HG03060 (cell line): ENCODE measurements at regions not wholly inside any gene's neighbourhood (a gene's known extent, or its start where the extent isn't known, plus 50 kb on each side); places are given as distances from the start of the nearest gene placed in this dataset.
"Not testable (repeated sequence)": the region's sequence is repeated elsewhere in the genome, so short reads cannot be mapped to it uniquely, and the experiment has no call there.

Source experiments
- ATAC-seq: cut with Tn5 transposase; IDR thresholded peaks from one replicate; pipeline ENCODE4 v1.9.1; 2021; ENCODE audit warnings: low read depth, moderate number of reproducible peaks; ENCODE audit not compliant: unreplicated experiment

DNA sequence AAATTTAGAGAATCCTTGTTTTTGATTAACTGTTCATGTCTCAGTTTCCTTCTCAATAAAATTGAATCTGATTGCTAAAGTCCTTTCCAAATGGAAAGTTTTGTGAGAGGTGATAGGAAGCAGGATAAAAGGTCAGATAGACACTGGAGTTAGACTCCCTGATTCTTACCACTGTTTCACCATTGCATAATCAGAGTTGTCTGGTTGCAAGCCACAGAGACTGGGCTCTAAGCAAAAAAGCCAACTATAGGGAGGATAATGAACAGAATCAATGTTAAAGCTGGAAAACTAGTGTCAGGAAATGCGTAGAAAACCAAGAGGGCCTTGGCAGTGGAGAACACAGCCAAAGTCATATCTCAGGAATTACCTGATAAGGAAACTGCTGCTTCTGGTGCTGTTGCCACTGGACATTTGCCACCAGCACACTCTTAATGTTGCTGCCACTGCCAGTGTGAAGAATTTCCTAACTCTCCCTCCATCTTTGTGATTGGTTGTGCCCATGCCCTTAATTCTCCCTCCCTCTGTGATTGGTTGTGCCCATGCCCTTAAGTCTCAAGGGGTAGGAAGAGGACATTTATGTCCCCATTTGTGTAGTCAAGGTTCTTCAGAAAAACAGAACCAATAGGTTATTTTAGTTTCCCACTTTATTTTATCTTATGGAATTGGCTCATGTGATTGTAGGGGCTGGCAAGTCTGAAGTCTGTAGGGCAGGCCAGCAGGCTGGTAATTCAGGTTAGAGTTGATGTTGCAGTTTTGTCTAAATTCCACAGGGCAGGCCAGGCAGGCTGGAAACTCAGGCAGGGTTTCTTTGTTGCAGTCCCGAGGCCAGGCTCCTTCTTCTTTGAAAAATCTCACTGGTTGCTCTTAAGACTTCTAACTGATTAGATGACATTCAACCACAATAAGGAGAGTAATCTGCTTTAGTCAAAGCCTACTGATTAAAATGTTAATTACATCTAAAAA is 639.0 kb downstream of the REEP3 start:
- no peak for ATAC-seq

DNA sequence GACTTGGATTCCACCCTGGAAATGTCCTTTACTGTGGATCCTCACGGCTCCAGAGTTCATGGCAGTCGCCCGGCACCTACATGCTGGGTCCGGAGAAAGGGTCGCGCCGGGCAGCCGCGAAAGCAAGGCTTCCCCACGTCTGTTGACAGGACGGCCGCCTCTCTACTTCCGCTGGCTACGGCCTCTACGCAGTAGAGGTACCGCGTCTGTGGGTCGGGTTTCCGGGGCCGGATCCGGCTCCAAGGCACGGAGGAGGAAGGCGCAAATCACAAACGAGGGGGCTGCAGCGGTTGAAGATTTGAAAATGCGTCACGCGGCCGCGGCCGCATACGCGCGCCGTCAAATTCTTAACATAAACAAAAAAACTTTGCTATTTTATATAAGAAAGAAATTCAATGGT is 649.6 kb downstream of the REEP3 start:
- ATAC-seq = no peak

DNA sequence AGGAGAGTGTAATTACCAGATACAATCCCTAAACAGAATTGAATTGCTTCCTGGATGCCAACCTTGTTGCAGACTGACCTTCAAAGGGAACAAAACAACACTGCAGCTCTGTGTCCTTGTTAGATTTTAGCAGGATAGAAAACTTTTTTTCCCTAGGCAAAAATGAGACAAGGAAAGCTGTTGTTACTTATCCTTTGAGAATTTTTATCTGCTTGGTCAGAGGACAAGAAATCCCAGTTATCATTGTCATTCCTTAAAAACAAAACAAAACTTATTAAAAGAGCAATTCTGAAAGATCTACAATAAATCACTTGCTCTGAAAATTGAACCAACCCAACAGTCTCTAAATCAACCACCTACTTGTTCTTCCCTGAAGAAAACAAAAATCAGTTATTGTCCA is 652.6 kb downstream of the REEP3 start:
- no peak for ATAC-seq

DNA sequence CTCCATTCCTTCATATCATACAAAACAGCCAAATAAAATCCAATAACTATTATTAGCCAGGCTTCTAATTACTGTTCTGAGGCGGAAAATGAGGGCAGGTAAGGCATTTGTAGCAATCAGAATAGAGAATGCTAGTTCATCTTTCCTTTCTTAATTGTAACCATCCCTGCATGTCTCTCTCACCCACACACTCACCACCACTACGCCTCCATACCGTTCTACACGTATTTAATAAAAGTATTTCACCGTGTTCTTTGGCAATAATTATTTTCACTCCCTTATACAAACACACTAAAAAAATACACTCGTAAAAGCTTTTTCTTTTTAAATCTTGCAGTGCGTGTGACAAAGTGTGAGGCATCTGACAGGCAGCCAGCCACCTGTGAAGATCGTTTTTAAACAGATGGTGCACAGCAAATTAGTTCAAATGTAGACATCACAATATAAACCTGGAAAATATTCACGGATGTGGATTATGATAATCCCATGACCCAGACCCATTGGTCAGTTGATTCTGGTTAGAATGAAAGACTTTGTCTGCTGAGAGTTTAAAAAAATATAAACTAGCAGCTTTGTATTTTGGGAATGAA is 653.6 kb downstream of the REEP3 start:
- no peak for ATAC-seq

DNA sequence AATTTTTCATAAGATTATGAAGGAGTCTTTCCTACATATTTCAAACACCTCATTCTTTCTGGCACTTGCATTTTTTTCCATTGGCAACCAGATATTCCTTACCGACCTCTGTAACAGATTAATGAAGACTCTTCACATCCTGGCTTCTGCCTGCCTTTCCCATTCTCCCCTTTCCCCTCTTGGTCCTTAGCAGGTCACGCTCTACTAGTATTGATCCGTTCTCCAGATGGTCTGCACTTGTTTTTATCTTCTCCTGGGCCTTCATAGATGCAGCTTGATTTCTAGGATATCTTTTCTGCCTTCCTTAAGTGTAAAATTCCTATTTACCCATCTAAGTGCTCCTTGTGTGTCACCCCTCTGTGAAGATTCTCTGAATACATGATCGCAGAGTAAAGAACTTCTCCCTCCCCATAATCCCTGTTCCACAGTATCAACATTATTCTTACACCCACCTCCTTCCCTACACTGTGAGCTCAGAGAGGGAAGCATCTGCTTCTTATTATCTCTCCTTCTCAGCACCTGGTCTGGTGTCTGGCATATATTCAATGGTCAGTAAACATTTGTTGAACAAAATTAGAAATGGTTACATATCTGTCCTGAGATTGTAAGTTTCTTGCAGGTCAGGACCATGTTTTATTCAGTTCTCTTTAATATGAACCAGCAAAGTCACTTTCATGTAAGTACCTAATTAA is 654.2 kb downstream of the REEP3 start:
- no peak for ATAC-seq

DNA sequence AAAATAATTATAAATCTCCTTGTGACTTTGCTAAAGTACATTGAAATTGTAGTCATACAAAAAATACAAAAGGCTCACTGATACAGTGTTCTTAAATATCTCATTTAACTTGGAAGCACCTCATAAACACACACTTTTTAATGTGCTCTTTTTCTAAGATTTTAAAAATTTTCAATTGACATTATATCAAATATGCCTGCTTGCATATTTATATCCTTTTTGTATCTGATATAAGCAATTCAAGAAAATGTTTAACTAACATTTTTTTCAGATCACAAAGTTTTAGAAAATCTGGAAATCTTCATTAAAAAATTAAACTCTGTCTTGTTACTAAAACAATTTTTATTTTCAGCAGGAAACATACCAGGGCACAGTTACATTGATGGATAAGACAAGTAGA is 661.5 kb downstream of the REEP3 start:
- ATAC-seq = no peak

DNA sequence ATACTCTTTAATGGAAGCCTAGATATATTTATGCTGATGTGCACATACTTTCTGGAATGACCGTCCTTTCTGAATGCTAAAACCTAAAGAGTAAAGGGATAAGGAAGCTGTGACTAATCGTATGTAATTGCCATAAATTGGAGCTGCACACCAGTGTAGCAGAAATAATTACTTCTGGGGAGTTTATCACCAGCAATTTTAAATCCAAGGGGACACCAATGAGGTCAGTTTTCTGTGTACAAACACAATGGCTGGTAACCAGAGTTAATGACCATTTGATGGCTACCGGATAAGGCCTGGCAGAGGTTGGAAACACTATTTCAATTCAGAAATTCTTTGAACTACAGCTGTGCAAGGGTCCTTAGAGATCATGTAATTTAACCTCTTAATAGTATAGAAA is 670.1 kb downstream of the REEP3 start:
- ATAC-seq = no peak

DNA sequence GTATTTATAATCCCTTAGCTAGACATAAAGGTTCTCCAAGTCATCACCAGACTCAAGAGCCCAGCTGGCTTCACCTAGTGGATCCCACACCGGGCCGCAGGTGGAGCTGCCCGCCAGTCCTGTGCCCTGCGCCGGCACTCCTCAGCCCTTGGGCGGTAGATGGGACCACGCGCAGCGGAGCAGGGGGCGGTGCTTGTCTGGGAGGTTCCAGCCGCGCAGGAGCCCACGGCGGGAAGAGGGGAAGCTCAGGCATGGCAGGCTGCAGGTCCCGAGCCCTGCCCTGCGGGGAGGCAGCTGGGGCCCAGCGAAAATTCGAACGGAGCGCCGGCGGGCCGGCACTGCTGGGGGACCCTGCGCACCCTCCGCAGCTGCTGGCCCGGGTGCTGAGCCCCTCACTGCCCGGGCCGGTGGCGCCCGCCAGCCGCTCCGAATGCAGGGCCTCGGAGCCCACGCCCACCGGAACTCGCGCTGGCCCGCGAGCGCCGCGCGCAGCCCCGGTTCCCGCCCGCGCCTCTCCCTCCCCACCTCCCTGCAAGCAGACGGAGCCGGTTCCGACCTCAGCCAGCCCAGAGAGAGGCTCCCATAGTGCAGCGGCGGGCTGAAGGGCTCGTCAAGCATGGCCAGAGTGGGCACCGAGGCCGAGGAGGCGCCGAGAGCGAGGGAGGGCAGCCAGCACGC is 675.6 kb downstream of the REEP3 start:
- no peak for ATAC-seq

DNA sequence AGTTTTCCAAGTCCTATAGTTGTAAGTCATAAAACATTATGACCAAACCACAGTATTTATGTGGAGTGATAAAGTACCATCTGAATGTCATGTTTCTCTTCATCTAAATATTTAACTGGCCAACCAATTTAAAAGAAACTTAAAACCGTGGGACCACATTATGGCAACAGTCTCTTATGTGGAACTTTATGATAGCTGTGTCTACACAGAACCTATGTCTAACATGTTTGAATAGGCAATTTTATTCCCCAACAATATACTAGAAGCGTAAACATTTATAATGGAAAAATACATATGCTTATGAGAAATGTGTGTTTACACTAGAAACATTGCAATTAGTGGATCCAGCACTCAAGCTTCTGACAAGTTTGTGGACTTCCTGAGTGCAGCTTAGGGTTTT is 680.7 kb downstream of the REEP3 start:
- ATAC-seq = no peak

DNA sequence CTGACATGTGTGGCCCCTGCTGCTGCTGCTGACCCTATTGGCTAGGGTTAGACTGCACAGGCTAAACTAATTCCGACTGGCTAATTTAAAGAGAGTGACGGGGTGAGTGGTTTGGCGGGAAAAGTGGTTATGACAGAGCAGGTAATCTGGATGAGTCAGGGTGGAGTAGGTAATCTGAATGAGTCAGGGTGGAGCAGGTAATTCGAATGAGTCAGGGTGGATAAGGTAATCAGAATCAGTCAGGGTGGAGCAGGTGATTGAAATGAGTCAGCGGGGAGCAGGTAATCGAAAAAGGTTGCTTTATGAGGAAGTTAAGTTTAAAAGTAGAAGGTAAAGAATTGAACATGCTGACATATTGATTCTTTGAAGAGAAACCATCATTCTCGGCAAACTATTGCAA is 683.3 kb downstream of the REEP3 start:
- not testable (repeated sequence) for ATAC-seq

DNA sequence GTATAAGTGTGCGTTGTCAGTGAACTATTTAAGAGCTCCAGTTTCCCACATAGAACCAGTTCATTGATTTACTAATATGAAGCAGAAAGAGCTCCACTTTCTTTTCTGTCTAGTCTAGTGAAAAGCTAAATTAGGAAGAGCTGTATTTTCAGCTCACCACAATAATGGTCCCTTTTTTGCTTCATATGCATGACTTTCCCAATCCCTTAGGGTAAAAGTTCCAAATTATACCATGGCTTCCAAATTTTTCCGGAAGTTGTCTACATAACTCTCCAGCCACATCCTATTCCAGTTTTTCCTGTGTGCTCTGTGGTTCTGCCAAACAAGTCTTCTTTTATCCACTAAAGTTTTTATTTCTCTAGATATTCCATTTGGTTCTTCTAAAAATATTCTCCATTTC is 685.2 kb downstream of the REEP3 start:
- ATAC-seq = no peak

DNA sequence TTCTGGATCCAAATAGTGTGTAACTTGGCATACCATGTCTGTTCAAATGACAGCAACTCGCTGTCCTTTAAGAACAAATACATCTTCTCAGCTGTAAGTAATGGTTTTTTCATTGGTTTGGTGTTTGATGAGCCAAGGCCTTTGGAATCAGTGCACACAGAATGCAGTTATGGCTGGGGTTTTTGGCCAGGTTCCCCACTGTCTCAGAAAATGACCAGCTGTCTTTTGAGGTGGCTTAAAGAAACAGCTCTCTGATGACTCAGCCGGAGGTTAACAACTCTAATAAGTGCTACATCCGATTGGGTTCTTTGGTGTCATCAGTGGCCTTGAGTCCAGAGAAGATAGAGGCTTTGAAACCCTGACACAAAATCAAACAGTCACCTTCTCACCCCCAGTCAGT is 688.4 kb downstream of the REEP3 start:
- ATAC-seq = no peak

DNA sequence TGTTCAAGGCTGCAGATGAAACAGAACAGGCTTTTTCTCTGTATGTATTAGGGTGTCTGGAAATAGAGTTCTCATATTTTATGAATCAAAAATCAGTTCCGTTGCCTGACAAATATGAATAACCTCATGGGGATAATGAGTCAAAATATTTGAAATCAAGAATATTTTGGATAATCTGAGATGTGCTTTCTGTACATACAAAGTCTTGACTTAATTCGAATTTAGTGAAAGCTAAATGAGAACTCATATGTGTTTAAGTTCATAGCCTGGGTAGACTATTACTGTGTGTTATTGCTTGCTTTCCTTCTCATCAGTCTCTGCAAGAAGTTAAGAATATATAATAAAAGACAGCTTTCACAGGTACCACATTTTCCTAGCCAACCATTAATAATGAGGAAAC is 689.0 kb downstream of the REEP3 start:
- no peak for ATAC-seq

DNA sequence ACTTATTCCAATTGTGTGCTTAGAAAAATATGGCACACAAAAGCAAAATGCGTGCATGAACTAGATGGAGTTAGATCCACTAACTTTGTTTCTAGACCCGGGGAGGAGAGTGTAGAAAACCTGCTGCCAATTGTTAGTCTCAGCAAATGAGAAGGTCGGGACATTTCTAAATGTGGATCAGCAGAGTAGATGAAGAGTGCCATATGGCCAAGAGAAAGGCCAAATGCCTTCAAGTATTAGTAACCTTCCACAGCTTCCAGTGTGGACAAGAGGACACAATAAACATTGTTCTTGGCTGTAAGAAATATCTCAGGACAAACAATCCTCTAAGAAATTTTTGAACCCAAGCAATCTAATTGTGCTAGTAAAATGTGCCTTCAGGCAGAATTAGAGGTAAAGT is 690.3 kb downstream of the REEP3 start:
- no peak for ATAC-seq

DNA sequence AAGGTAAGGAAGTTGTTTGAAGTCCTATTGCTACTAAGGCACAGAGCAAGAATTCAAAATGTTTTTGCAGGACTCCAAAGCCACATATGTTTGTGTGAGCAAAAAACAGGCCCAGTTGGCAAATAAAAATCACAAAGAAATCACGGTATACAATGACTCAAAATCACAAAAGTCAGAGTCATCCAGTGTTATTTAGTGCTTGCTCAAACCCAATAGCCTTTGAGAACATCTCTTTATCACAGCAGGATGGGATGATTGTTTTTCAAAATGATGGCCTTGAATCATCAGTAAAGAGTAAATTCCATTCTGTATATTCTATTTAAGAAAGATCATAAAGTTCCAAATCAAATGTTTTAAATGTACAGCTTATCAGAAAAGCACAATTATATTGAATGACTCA is 693.9 kb downstream of the REEP3 start:
- no peak for ATAC-seq

DNA sequence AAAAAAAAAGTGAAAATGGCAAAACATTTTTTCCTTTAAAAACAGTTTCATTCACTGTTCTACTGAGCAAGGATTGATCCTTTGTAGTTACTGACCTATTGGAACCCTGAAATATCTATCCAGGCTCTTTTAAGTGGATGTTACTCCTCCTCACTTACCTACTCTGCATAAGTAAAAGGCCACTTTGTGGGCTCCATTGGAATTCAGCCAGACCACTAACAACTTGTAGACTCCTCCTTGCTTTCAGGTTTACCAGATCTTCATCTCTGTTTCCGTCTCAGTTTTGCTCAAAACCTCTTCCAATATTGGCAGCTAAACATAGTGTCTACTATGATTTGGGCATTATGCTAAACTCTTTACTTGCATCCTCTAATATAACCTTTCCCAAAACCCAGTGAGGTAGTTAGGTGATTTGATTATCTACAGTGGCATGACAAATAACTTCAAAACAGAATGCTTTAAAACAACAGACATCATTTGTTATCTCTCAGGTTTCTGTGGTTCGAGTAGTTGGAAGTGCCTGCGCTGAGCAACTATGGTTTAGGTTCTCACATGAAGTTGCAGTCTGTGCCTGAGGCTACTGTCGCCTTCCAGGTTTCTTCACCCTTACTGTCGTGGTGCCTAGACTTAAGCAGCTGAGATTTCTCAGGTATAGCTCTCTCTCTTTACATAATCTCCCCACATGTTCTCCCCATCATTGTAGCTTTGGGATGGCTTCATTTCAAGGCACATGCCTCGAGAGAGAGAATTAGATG is 698.2 kb downstream of the REEP3 start:
- no peak for ATAC-seq

DNA sequence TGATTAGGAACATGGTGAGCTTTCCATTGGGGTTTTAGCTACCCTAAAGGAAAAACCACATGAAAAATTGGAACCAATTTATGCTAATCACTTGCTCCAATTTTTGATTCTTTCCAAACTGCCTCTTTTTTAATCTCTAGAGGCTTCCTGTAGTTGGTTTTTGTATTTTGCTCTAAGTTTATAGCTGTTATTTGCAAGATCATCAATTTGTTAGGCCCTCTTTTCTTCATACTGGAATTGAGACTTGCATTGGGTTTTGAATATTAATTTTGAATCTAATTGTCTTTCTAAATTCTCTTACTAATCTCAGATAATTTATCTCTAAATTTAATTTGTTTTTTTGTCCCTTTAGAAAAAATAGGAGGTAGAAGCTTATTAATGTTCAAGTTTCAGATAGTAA is 713.3 kb downstream of the REEP3 start:
- ATAC-seq = no peak

DNA sequence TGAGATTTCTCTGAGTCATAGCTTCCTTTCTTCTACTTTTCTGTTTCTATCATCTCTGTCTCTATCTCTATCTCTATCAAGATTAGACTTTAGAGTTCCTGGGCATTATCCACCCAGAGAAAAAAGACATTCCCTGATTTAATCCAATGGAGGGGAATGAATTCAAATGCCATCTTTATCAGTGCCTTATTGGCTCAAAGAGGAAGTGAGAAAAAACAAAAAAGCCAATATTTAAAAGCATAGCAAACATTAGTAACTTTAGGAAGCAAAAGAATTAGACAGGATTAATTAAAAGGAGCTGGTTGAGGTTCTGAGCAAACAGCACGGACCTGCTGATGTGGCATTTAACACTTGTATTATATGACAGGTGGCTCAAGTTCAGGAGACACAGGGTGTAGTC is 736.5 kb downstream of the REEP3 start:
- no peak for ATAC-seq

DNA sequence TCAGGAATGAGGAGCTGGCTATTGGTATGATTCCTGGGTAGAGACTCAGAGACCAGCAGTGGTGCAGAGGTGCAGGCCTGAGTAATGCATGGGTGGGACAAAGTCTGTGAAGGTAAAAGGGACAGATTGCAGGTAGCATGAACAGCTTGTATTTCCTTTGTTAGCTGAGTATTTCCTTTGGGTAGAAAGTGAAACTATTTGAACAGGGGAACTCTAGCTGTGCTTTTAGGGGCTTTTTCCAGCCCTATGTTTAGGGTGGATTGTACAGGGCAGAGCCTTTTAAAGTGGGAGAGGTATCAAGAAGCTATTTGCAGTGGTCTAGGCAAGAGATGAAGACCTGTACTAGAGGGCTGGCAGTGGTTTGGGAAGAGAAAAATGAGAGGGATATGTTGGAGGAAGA is 739.9 kb downstream of the REEP3 start:
- ATAC-seq = peak; percentile 53

DNA sequence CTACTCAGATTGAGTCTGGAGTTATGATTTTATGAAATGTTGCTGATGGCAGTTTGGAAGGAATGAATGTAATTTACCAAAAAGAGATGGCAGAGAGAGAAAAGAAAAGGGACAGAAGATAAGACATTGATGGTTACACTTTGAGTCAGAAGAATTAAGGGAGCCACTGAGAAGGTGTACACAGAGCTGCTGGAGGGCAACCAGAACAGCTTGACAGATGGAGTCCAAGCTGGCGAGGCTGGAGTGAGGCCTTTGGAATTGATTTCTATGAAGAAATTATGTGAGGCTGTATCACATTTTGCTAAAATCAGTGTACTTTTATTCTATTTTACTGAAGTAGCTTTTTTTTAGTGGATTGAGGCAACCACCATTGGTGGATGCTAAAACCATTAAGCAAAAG is 740.5 kb downstream of the REEP3 start:
- no peak for ATAC-seq
